NCI-H510A treated with DMSO at 0.1 percent for 48 hours (cell line): ENCODE measurements at regions not wholly inside any gene's neighbourhood (a gene's known extent, or its start where the extent isn't known, plus 50 kb on each side); places are given as distances from the start of the nearest gene placed in this dataset.
A peak's percentile ranks its signal among the peaks of the same experiment; 100 is the strongest.

Source experiments
- DNase-seq: peaks from one replicate; lab custom pipeline; 2025; lab: John Stamatoyannopoulos, UW

GRCh38 chr3:8201886-8202285 lies 299.7 kb upstream of the LMCD1 start:
- no peak for DNase-seq

DNA sequence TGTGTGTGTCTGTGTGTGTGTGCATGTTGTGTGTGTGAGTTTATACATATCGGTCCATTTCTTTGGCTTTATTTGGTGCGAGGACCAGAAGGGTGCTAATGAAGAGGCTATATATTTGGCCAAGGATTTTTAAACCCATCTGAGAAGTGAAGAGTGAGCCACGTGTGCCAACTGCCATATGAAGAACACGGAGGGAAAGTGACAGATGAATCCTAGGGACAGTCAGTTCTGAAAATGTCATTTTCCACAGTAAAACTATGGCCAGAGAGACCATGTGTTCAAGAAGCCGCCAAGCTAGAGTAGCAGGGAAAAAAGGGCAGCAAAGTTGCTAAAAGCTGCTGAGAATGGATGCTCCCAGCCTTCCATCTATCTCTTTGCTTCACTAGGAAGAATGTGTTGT lies 297.3 kb upstream of the LMCD1 start:
- no peak for DNase-seq

DNA sequence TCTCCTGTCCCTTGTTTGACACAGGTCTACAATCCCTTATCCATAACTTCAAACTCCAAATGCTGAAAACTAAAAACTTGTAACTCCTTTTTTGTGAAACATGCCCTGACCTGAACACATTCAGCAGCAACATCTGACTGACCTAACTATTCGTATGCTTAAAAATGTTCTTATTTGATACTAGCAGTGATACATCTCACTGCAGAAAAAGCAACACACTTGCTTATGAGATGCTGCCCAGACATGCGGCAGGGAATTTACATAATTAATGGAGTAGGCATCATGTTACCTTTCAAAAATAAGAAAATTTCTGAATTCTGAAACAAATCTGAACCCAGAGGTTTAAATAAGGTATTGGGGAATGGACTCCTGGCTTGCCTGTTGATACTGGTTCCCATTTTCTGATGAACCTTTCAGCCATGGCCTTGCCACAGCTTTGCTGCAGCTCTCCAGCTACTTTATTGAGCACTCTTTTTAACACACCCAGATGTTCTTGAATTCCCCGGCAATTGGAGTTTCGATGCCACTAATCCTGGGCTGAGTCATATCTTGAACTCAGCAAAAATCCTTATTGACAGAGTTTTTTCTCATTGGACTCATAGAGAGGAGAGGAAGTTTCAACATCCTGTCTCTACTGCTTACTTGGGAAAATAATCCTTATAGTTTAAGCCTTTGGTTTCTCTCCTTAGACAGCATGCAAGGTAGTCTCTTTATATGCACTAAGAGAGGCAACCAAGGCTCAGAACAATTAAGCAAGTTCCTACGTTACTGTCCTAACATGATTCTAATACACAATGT lies 296.6 kb upstream of the LMCD1 start:
- DNase-seq, result no peak

DNA sequence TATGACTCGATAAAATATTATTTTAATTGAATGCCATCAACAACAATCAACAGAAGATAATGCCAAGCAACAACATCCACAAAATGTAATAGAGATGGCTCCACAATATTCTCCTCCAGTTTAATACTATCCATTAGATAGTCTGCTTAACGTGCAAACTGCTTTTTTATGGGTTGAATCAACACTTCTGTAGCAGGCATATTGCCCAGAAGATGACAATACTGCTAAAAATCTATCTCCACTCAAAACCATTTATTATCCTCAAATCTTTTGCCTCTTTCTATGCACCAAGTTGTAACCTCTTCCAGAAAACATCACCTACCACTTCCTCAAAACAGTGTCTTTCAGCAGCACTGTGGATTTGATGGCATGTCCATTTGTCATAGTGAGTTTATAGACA lies 295.7 kb upstream of the LMCD1 start:
- no peak for DNase-seq

GRCh38 chr3:8206971-8207617 lies 294.5 kb upstream of the LMCD1 start:
- DNase-seq, result no peak

DNA sequence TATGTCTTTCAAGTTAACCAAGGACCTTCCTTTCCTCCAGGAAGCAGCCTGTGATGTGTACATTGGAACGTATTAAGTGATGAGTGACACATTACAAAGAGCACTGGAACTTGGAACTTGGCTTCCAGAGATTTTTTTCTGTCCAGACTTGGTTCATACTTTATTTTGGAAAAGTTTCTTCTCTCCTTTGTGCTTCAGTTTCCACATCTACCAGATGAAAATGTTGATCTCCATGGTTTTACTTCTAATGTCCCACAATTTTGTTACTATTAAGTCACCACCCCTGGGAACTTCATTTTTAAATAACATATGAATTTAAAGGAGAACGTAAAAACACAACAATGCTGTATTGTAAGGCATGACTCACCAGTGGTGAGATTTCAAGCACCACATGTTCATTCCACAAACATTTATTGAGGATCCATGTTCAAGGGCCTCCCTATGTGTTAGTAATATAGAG lies 290.7 kb upstream of the LMCD1 start:
- no peak for DNase-seq

GRCh38 chr3:8212794-8213193 lies 288.8 kb upstream of the LMCD1 start:
- no peak for DNase-seq

- DNase-seq, result no peak
Measured at GRCh38 chr3:8213286-8213685, 288.3 kb upstream of the LMCD1 start.

DNA sequence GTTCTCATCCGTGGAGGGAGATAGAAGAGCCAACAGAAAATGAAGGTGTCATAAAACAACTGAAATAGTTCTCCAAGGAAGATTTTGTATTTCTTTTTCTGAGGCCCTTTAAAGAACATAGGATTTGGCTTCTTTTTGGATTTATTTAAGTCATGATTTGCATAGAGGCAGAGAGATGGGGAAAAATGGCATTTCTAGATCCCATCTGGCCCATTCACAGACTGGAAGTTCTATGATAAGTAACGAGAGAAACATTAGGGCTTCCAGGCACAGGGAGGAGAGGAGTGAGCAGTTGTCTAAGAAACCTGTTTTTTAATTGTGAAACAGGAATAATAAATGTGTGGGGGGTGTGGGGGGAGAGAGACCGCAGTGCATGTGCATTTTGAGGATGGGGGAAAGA lies 285.8 kb upstream of the LMCD1 start:
- DNase-seq, result no peak

DNA sequence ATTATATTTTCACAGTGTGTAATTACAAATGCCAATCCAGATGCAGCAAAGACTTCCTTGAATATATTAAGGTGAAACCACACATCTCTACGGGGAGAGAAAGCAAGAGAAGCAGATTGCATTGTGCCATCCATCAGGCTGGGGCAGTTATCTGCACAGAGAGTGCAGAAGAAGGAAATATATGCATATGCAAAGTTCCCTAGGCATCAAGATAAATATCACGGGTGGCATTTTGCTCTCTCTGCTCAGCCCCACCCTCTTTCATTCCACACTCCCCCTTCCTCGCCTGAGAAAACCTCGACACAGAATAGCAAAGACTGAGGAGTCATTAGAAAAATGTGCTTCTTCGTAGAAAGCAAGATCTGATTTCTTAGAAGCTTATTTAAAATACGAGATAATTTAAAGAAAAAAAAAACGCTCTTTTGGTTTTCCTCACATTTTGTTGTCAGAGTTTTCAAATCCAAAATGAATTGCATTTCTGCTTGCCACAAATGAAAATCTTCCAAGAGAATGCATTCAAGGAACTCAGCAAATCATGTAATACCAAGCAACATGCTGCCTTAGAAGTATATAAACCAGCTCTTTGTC lies 283.2 kb upstream of the LMCD1 start:
- no peak for DNase-seq

DNA sequence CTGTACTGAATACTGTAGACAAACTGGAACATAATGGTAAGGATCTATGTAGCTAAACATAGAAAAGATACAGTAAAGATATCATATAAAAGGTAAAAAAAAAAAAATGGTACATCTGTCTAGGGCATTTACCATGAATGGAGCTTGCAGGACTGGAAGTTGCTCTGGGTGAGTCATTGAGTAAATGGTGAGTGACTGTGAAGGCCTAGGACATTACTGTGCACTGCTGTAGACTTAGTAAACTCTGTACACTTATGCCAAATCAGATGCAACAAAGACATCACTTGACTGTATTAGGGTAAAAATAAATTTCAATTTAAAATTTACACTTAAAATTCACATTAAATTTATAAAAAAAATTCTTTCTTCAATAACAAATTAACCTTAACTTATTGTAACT lies 281.3 kb upstream of the LMCD1 start:
- no peak for DNase-seq

DNA sequence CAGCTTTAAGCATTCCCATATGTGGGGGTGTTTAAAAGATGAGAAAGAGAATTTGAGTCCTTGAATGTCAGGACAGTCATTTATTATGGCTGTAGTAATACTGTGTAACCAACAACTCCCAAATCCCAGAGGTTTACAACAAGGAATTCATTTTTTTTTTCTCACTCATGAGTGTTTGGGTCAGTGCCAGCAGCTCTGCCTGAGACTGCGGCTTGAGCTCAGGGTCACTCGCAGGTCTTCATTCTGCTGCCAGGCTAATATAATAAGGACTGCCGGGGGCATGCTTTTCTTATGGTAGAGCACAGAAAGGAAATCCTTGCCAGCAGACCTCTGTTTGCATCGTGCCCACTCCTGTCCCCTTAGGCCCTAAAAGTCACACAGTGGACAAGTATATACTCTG lies 277.9 kb upstream of the LMCD1 start:
- DNase-seq, result no peak

DNA sequence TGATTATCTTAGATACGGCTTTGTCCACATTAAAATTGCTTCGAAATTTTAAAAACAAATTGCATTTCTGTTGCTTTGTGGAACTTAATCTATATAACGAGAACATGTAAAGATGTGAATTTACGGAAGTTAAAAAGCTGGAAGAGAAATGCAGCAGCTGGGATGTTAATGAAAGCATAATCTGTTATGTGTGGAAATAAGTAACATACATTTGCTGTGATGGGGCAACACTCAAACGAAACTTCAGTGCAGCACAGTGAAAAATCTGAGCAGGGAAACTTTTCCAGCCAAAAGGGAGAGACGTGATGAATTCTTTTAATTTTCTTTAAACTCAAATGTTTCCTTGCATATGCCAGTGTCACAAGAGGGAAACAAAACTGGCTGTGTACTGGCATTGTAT lies 276.7 kb upstream of the LMCD1 start:
- DNase-seq, result no peak

DNA sequence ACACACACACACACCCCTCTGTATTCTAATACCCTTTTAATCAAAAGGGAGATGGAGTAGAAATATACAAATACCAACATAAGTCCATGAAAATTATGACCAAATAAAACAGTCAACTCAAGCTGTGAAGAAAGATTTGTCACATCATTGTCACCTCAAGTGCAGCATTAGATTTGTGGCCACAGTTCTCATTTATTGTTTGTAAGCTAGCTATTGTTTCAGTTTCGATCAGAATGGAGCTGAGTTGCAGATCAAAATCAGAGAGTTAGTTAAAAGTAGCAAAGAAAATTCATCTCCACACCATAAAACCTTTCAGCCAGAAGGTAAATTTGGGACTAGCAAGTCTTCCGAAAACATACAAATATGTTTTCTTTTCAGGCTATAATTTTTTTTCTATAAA lies 267.7 kb upstream of the LMCD1 start:
- no peak for DNase-seq

- DNase-seq, result no peak
Measured at GRCh38 chr3:8236264-8236663, 265.4 kb upstream of the LMCD1 start.

DNA sequence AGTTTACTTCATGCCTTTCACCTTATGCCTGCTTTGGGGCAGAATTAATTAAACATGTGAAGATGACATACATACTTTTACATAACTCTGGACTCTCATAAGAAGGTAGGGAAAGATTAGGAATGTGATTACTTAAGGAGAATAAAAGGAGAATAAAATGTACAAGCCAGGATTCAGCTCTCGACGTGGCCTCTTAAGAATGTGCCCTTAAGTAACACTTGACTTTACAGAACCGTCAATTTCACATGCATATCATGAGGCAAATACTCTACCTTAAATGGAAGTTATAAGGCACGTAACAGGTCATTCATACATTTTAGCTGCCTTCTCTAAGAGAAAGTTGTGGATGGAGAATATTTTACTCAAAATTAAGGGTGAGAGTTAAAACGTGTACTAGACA lies 263.7 kb upstream of the LMCD1 start:
- DNase-seq, result no peak

DNA sequence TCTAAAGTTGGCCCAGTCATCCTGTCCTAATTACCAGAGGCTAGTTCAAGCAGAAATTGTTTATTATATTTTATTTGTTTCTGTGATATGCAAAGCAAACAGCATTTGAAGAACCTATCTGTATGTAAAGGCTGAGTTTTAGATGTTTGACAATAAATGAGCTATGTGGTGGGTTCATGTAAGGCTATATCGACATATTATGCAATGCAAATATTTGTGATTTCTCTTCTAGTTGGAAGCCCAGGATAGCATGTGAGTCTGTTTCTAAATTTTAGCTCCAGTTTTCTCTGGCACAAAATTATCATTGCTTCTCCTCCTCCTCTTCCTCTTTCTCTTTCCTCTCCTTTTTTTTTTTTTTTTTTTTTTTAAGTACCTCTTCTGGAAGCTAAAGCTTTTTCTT lies 263.2 kb upstream of the LMCD1 start:
- DNase-seq, result no peak

DNA sequence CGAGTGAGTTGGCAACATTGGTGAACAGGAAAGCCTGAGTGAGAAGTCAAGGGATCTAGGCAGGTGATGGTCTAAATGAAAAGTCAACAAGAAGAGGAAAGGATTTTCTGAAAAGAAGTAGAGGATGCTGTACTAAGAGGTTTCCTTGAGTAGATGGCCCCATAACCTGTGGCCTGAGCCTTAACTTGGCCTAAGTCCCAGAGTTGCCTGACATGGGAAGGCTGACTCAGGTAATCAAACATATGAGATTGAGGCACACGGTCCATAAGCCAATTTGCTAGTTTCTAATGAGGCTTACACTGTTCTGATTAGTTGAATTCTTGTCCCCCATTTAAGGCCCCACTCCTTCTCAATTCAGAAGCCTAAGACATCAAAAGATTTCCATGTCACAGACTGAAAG lies 262.5 kb upstream of the LMCD1 start:
- no peak for DNase-seq

DNA sequence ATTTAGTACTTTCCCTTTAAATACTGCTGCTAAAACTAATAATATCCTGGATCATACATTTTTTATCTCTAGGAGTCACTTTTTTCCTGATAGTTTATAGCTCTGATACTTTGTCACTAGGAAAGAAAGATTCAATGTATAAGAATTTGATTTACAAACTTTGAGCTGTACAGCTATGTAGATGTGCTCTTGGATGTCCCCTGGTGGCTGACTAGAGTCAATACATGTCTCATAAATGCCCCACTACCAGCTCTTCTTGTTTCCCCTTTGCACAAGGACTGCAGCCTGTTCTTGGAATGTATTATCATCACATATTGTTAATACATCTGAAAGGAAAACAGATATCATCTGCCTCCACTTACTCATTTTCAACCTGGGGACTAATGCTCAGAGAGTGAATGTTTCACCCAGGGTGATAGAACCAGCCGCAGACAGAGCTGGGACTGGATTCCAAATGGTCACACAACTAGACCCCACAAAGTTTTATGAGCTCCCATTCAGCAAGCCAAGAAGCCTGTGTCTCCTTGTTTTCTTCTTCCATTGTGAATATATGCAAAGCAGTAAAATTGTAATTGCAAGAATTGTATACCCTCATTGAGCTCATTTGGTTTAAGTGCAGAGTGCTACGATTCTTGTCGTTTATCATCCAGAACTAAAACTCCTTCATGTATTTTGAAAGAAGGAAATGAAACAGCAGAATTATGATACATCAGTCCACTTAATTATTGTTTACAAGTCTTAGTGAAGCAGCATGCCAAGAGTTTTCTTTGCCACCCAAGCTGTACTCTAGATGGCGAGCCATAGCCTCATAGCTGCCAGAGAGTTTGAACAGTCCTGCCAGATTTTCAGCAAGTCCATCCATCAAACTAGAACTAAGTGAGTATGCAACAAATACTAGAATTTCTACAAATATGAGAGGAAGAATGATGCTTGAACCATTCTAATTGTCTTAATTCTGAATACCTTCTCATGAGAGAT lies 261.6 kb upstream of the LMCD1 start:
- peak; percentile 18 for DNase-seq

GRCh38 chr3:8246070-8246469 lies 255.6 kb upstream of the LMCD1 start:
- no peak for DNase-seq

DNA sequence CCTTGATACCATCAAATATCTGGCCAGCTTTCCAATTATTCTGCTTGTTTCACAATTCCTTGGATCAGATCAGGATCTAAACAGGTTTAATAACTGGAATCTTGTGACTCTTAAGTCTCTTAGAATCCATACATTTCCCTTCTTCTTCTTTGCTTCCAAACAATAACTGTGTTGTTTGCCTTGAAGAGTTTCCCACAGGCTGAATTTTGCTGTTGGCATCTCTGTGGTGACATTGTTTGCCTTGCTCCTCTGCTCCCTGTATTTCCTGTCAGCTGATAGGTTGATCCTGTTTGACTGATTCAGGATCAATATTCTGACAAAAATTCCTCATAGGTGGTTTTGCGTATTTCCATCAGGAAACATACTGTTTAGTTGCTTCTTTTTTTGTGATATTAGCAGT lies 248.4 kb upstream of the LMCD1 start:
- no peak for DNase-seq

- no peak for DNase-seq
Measured at GRCh38 chr3:8254489-8254888, 247.1 kb upstream of the LMCD1 start.
